ENCODE measurements at regions not wholly inside any gene's neighbourhood (a gene's known extent, or its start where the extent isn't known, plus 50 kb on each side); places are given as distances from the start of the nearest gene placed in this dataset.
A peak's percentile ranks its signal among the peaks of the same experiment; 100 is the strongest.

- no peak overlapping the region for H2AK9ac ChIP-seq (replicated peaks; ENCODE audit: low read depth, low read length, poor library complexity)
- in situ Hi-C loops (cut with MboI; ENCODE audit: low sequenced_read_pairs) (no loop called here), intact Hi-C loops (cut with micrococcal nuclease) (no loop called here), dilution Hi-C loops (cut with HindIII; ENCODE audit: low sequenced_read_pairs, unreplicated experiment) (no loop called here)
- TF ChIP-seq RFX5 (IDR thresholded peaks at IDR 0.05; ENCODE audit: low read depth, low read length) (no peak), FOS (IDR thresholded peaks at IDR 0.05; ENCODE audit: low read depth, low read length) (peak; percentile 78), MXI1 (IDR thresholded peaks at IDR 0.05; ENCODE audit: borderline replicate concordance, low read depth, low read length) (no peak), NFE2L2 (IDR thresholded peaks at IDR 0.05; ENCODE audit: low read depth, low read length) (no peak), BHLHE40 (IDR thresholded peaks at IDR 0.05; ENCODE audit: low read depth, low read length) (0 out of 2 replicates have a peak, but pooled peaks have one; percentile 27), CEBPB (IDR thresholded peaks at IDR 0.05; ENCODE audit: low read depth, low read length) (no peak), RAD21 (IDR thresholded peaks at IDR 0.05; ENCODE audit: low read length) (peak; percentile 32), SMC3 (IDR thresholded peaks at IDR 0.05; ENCODE audit: low read depth, low read length) (0 out of 2 replicates have a peak, but pooled peaks have one; percentile 13)
- H3K23ac ChIP-seq (ENCODE audit: low read depth, low read length) = peak overlapping the region; percentile 83; the same call in 1 of the 2 replicates
- no peaks in the 10 kb centered on the region for H3K9me3 ChIP-seq (ENCODE audit: control insufficient read depth, insufficient read depth, low read length)
- H4K91ac ChIP-seq (ENCODE audit: insufficient read depth, low read depth, low read length) = peak overlapping the region; percentile 80
- H4K5ac ChIP-seq (ENCODE audit: low read depth, low read length) = peak overlapping the region; percentile 91; the same call in 1 of the 2 replicates
- H3K4me3 ChIP-seq (ENCODE audit: insufficient read depth, low read depth, low read length) = no peak overlapping the region
- H3K27ac ChIP-seq (ENCODE audit: insufficient read depth, low read length) = peak overlapping the region; percentile 45
- ChIA-PET POLR2A (ENCODE audit: unreplicated experiment) (no interaction called here), CTCF (no interaction called here)
- H2BK120ac ChIP-seq (ENCODE audit: low read depth, low read length) = peak overlapping the region; percentile 93
- peak overlapping the region; percentile 92; the same call in 1 of the 2 replicates for H3K4ac ChIP-seq (ENCODE audit: low read depth, low read length)
- peaks cover under 1% of the 10 kb centered on the region; the same call in 1 of the 2 replicates for H3K9me1 ChIP-seq (ENCODE audit: insufficient read depth, low read length)
- ATAC-seq (ENCODE audit: low read depth) = peak; percentile 55
- BruUV-seq (replicated peaks) = no TSS peak
- peak overlapping the region; percentile 81 for H3K14ac ChIP-seq (replicated peaks; ENCODE audit: low read depth, low read length)
- no peak overlapping the region for H3K56ac ChIP-seq (ENCODE audit: extremely low read depth, insufficient read depth, low read length)
- no peak overlapping the region for H3K9ac ChIP-seq (ENCODE audit: low read depth, low read length)
- DNase-seq = peak; percentile 92
- peak overlapping the region; percentile 95 for H2BK20ac ChIP-seq (ENCODE audit: low read depth, low read length)
- H3K18ac ChIP-seq (ENCODE audit: low read depth, low read length) = peak overlapping the region; percentile 88; the same call in 1 of the 2 replicates
- peaks cover 3 to 5% of the 10 kb centered on the region in 2 experiments; a peak in 3 of 4 replicates for H3K79me1 ChIP-seq (ENCODE audit: low read depth in 1 of 2, low read length in 2 of 2)
- peak overlapping the region; percentile 99 for H2BK5ac ChIP-seq (ENCODE audit: low read depth, low read length, poor library complexity, severe bottlenecking)
- H2AFZ ChIP-seq (replicated peaks; ENCODE audit: low read length, poor library complexity) = no peak overlapping the region
- peak overlapping the region; percentile 71 to 94 for H4K8ac ChIP-seq (ENCODE audit: low read depth in 2 of 2, low read length in 2 of 2)
- peak overlapping the region; percentile 58; the same call in 1 of the 2 replicates for H3K4me2 ChIP-seq (ENCODE audit: low read depth, low read length)
- H2BK15ac ChIP-seq (ENCODE audit: low read depth, low read length) = peak overlapping the region; percentile 51; the same call in 2 of the 3 replicates
- H3K27me3 ChIP-seq (ENCODE audit: control insufficient read depth, insufficient read depth, low read length) = no peaks in the 10 kb centered on the region
- peaks cover 10% of the 10 kb centered on the region; the same call in 1 of the 2 replicates for H3K4me1 ChIP-seq (ENCODE audit: control insufficient read depth, insufficient read depth, low read length)
- H3K36me3 ChIP-seq (ENCODE audit: control insufficient read depth, insufficient read depth, low read length) = no peaks in the 10 kb centered on the region
- no peaks in the 10 kb centered on the region for H4K20me1 ChIP-seq (ENCODE audit: insufficient read depth, low read length)
- 0% methylated on average over 1 of the region's 2 CpGs; no CpG with 5 or more reads in 1 of the 2 experiments for whole genome bisulfite sequencing, 2 experiments (ENCODE audit: extremely low coverage in 2 of 2, insufficient read length in 1 of 2)
- H2AK5ac ChIP-seq (ENCODE audit: low read depth, low read length) = no peak overlapping the region
Measured at GRCh38 chr5:98307811-98308210, 465.7 kb upstream of the RGMB start.
